Body of pancreas (tissue), 4 donors: ENCODE measurements at regions not wholly inside any gene's neighbourhood (a gene's known extent, or its start where the extent isn't known, plus 50 kb on each side); places are given as distances from the start of the nearest gene placed in this dataset.

Source experiments
- ATAC-seq: fragments of 150-250 bp; one replicate; pipeline ENCODE4 v1.9.1; 2016
- DNase-seq, 4 donors: peaks; one replicate each; pipeline ENCODE4 v3.0.0-alpha.2; 2019
- H3K27ac ChIP-seq, 4 donors: fragments of 200-600 bp; sonication (generic); 1 replicate in 3 of 4; 2 replicates in 1 of 4; pipeline versions ENCODE4 v1.5.1 to v1.6.1; 2016 to 2019; ENCODE audit warnings: mild to moderate bottlenecking in 1 of 4, mixed read lengths in 1 of 4, moderate library complexity in 1 of 4
- H3K27me3 ChIP-seq, 2 donors: fragments of 200-600 bp; sonication (generic); one replicate each; pipeline ENCODE4 v1.6.0; 2016; ENCODE audit warnings: mild to moderate bottlenecking in 1 of 2
- H3K36me3 ChIP-seq, 2 donors: fragments of 200-600 bp; sonication (generic); replicated peaks in 1 of 2; 2 replicates each; pipeline ENCODE4 v1.5.1; 2016; ENCODE audit warnings: low read depth in 2 of 2; ENCODE audit not compliant: insufficient read depth in 1 of 2
- H3K4me1 ChIP-seq: fragments of 200-600 bp; sonication (generic); one replicate; pipeline ENCODE4 v1.6.0; 2016
- H3K4me3 ChIP-seq, 2 donors: fragments of 200-600 bp; sonication (generic); 1 replicate in 1 of 2; 2 replicates in 1 of 2; pipeline ENCODE4 v1.5.1; 2016 to 2019
- H3K9me3 ChIP-seq, 3 donors: fragments of 200-600 bp; sonication (generic); 1 replicate in 2 of 3; 2 replicates in 1 of 3; pipeline ENCODE4 v1.5.1; 2016
- POLR2A ChIP-seq, 3 donors: fragments of 450-650 bp; IDR thresholded peaks; one replicate each; pipeline ENCODE4 v1.6.1; 2016; ENCODE audit warnings: antibody characterized with exemption in 3 of 3, mild to moderate bottlenecking in 2 of 3
- WGBS, 2 donors: methylation state at CpG; one replicate each; pipeline ENCODE4 v1.1.5; 2017; 5-methylcytosine and 5-hydroxymethylcytosine counted together
- intact Hi-C: fragments of 100-400 bp; cut with DNase I; formaldehyde crosslinking; loops from one replicate; pipeline ENCODE4 v1.15.1; 2023
- TF ChIP-seq, protein P1 (sequence below), 7 experiments: fragments of 450-650 bp in 4 of 7; fragments of 200-600 bp in 3 of 7; sonication (generic) in 3 of 7; IDR thresholded peaks; one replicate each; pipeline ENCODE4 v1.5.1; 2016 to 2019; ENCODE audit warnings: antibody characterized with exemption in 7 of 7

GRCh38 chr7:32155712-32156111 lies 85.5 kb upstream of the PDE1C start:
- WGBS, 2 donors = 56 to 81% methylated on average over 2 of the region's 2 CpGs
- intact Hi-C loops = no loop called here
- ATAC-seq = no peak
- no peaks in the 10 kb centered on the region for H3K27me3 ChIP-seq
- H3K27ac ChIP-seq = no peak overlapping the region
- no peaks in the 10 kb centered on the region for H3K4me1 ChIP-seq
- no peaks in the 10 kb centered on the region for H3K9me3 ChIP-seq
- no peak overlapping the region for H3K4me3 ChIP-seq
- TF ChIP-seq, protein P1, sequence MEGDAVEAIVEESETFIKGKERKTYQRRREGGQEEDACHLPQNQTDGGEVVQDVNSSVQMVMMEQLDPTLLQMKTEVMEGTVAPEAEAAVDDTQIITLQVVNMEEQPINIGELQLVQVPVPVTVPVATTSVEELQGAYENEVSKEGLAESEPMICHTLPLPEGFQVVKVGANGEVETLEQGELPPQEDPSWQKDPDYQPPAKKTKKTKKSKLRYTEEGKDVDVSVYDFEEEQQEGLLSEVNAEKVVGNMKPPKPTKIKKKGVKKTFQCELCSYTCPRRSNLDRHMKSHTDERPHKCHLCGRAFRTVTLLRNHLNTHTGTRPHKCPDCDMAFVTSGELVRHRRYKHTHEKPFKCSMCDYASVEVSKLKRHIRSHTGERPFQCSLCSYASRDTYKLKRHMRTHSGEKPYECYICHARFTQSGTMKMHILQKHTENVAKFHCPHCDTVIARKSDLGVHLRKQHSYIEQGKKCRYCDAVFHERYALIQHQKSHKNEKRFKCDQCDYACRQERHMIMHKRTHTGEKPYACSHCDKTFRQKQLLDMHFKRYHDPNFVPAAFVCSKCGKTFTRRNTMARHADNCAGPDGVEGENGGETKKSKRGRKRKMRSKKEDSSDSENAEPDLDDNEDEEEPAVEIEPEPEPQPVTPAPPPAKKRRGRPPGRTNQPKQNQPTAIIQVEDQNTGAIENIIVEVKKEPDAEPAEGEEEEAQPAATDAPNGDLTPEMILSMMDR (IDR thresholded peaks at IDR 0.05) = no peak
- TF ChIP-seq POLR2A (IDR thresholded peaks at IDR 0.05) = no peak
- no peak for DNase-seq
- H3K36me3 ChIP-seq = no peaks in the 10 kb centered on the region

GRCh38 chr7:32154797-32155196 lies 84.6 kb upstream of the PDE1C start:
- 68 to 78% methylated on average over 3 of the region's 3 CpGs for WGBS, 2 donors
- no peaks in the 10 kb centered on the region for H3K9me3 ChIP-seq
- H3K27ac ChIP-seq = no peak overlapping the region
- no peak overlapping the region for H3K4me3 ChIP-seq
- TF ChIP-seq, protein P1 (IDR thresholded peaks at IDR 0.05) = no peak
- TF ChIP-seq POLR2A (IDR thresholded peaks at IDR 0.05) = no peak
- H3K36me3 ChIP-seq = no peaks in the 10 kb centered on the region
- intact Hi-C loops = no loop called here
- ATAC-seq = peak; percentile 62
- H3K4me1 ChIP-seq = no peaks in the 10 kb centered on the region
- H3K27me3 ChIP-seq = no peaks in the 10 kb centered on the region
- DNase-seq = peak in 3 of 4 donors; percentile 8 to 16 (median 13)

DNA sequence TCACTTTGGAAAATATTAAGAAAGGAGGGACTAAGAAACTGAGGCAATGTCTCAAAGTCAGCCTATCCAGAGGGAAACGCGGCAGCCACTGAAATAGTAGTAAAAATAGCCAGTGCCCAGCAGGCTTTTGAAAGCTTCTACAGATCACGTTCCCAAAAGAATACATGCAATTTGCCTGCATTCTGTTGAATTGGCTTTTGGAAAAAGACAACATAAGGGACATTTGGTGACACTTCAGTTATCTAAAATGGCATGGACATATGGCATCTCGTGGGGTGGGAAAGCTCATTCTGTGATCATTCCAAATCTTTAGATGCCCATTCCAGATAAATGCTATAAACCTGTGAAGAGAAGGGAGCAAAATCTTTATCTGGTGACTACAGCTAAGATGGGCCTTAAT lies 82.8 kb upstream of the PDE1C start:
- no peaks in the 10 kb centered on the region for H3K36me3 ChIP-seq
- no peaks in the 10 kb centered on the region for H3K9me3 ChIP-seq
- H3K4me1 ChIP-seq = no peaks in the 10 kb centered on the region
- TF ChIP-seq, protein P1 (IDR thresholded peaks at IDR 0.05) = no peak
- TF ChIP-seq POLR2A (IDR thresholded peaks at IDR 0.05) = no peak
- H3K27me3 ChIP-seq = no peaks in the 10 kb centered on the region
- H3K4me3 ChIP-seq = no peak overlapping the region
- intact Hi-C loops = no loop called here
- WGBS, 2 donors = 72 to 81% methylated on average over 4 of the region's 4 CpGs
- no peak overlapping the region for H3K27ac ChIP-seq
- DNase-seq (no peak), ATAC-seq (no peak)

DNA sequence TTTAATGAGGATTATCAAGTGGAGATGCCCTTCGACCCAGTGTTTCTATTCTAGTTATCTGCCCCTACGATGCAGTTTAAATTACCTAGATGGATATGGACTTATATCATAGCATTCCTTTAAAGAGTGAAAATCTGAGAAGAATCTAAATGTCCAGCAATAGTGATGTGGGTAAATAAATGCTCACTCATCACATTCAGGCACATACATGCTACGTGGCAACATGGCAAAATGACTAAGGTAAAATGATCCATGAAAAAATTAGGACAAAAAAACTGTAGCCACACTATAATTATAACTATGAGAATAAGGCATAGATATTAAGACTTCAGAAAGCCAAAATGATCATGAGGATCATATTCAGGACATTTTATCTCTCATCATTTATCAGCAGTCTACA lies 82.4 kb upstream of the PDE1C start:
- no peaks in the 10 kb centered on the region for H3K9me3 ChIP-seq
- 53 to 67% methylated on average over 3 of the region's 3 CpGs for WGBS, 2 donors
- no peaks in the 10 kb centered on the region for H3K36me3 ChIP-seq
- no peak overlapping the region for H3K27ac ChIP-seq
- no peak overlapping the region for H3K4me3 ChIP-seq
- H3K27me3 ChIP-seq = no peaks in the 10 kb centered on the region
- DNase-seq = no peak
- no peaks in the 10 kb centered on the region for H3K4me1 ChIP-seq
- TF ChIP-seq, protein P1 (IDR thresholded peaks at IDR 0.05) = no peak
- TF ChIP-seq POLR2A (IDR thresholded peaks at IDR 0.05) = no peak
- no peak for ATAC-seq
- intact Hi-C loops = no loop called here

DNA sequence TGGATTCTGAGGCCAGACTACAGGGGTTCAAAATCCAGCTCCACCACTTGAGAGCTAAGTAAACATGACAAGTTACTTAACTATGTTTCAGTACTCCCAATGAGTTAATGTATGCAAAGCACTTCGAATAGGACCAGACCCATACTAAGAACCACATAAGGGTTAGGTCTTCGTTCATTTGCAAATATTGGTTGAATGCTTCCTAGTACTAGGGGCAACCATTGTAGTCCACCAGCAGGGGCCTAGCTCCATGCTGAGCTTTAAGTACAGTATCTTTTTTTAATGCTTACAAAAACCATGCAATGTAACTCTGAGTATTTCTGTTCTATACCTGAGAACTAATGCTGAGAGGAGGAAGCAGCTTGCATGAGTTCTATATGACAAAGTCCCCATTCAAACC lies 80.4 kb upstream of the PDE1C start:
- peaks cover 0 to 5% (median 0%) of the 10 kb centered on the region in 3 donors for H3K9me3 ChIP-seq

More for the DNA sequence above, 80.4 kb upstream of the PDE1C start:
- WGBS, 2 donors = 64 to 80% methylated on average over 2 of the region's 2 CpGs
- H3K36me3 ChIP-seq = no peaks in the 10 kb centered on the region
- DNase-seq (no peak), ATAC-seq (no peak)
- no peak overlapping the region for H3K27ac ChIP-seq
- intact Hi-C loops = no loop called here
- no peak for TF ChIP-seq POLR2A (IDR thresholded peaks at IDR 0.05)
- TF ChIP-seq, protein P1 (IDR thresholded peaks at IDR 0.05) = no peak
- H3K27me3 ChIP-seq = no peaks in the 10 kb centered on the region
- no peak overlapping the region for H3K4me3 ChIP-seq
- no peaks in the 10 kb centered on the region for H3K4me1 ChIP-seq
